Right cardiac atrium (tissue), 5 donors: ENCODE measurements at regions not wholly inside any gene's neighbourhood (a gene's known extent, or its start where the extent isn't known, plus 50 kb on each side); places are given as distances from the start of the nearest gene placed in this dataset.

Experiments used
- ATAC-seq, 2 donors: fragments of 200-7000 bp; cut with Tn5 transposase; one replicate each; pipeline versions ENCODE4 v1.8.0 to v1.9.1; 2020; ENCODE audit warnings: moderate library complexity in 2 of 2, mild to moderate bottlenecking in 1 of 2
- DNase-seq, 3 donors: peaks; one replicate each; pipeline ENCODE4 v3.0.0-alpha.2; 2020
- H3K27ac ChIP-seq: one replicate; pipeline ENCODE4 v1.5.1; 2013; ENCODE audit warnings: mild to moderate bottlenecking, low read length, control low read depth, moderate library complexity
- H3K27me3 ChIP-seq: one replicate; pipeline ENCODE4 v1.6.1; 2013; ENCODE audit not compliant: control insufficient read depth, insufficient read depth
- H3K4me1 ChIP-seq: one replicate; pipeline ENCODE4 v1.6.1; 2013; ENCODE audit warnings: low read length; ENCODE audit not compliant: control insufficient read depth, insufficient read depth
- H3K4me3 ChIP-seq: one replicate; pipeline ENCODE4 v1.5.1; 2013; ENCODE audit warnings: low read length, control low read depth
- H3K9me3 ChIP-seq: one replicate; pipeline ENCODE4 v1.6.1; 2013; ENCODE audit warnings: low read length; ENCODE audit not compliant: control insufficient read depth
- WGBS: extraction: QIAGEN DNeasy Blood & Tissue Kit; methylation state at CpG from one replicate; pipeline ENCODE4 v1.1.7; 2013; 5-methylcytosine and 5-hydroxymethylcytosine counted together
- intact Hi-C, 4 donors: fragments of 100-400 bp; cut with DNase I; formaldehyde crosslinking; loops; one replicate each; pipeline versions ENCODE4 v1.11.0 to v1.14.0; 2022 to 2023
- donor health status: healthy with polysubstance abuse.
- donor health status: DM: no; HTN: yes; CAD: no.
- donor health status: DM: no; HTN: no; CAD: no.
- donor health status: DM: no; HTN: yes; CAD: no; lungs with severe emphysema.
- donor health status: DM: yes; HTN: yes; CAD: no.

- intact Hi-C loops: no loop called here
- Histone ChIP-seq H3K4me3 (no peak overlapping the region), H3K27me3 (no peaks in the 10 kb centered on the region), H3K4me1 (no peaks in the 10 kb centered on the region), H3K9me3 (no peaks in the 10 kb centered on the region), H3K27ac (no peak overlapping the region)
- WGBS: 71% methylated on average over 3 of the region's 3 CpGs
- DNase-seq (no peak), ATAC-seq (no peak)
These were observed 762.4 kb upstream of the FRG1 start for GRCh38 chr4:189178125-189178746.

DNA sequence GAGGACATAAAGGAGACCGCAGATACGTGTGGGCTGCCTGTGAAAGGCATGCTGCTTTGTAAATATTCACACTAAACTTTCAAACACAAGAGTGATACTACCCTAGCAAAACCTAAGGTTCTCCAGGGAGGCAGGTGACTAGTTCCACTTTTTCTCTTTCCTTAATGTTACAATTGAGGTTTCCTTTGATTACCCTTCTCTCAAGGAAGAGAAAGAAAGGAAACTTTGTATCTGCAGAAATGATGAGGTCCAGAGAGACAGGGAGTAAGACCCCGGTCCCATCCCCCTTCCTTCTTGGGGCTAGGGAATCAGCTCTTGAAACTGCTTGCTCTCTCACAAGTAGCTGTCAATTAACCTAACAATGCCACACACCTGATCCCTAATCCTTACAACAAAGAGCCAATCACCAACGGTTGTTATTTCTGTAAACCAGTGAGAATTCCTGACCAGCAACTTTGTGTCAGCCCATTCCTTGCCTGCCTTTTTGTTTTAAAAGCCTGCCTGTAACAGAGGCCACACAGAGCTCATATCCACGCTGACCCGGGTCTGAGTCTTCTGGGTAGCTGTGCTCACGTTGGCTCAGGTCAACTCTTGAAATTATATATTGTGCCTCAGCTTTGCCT, 754.8 kb upstream of the FRG1 start:
- no peaks in the 10 kb centered on the region for H3K27me3 ChIP-seq
- H3K4me3 ChIP-seq: no peak overlapping the region
- DNase-seq (no peak), ATAC-seq (no peak)
- H3K27ac ChIP-seq: no peak overlapping the region
- no peaks in the 10 kb centered on the region for H3K4me1 ChIP-seq
- 38% methylated on average over 7 of the region's 7 CpGs for WGBS
- H3K9me3 ChIP-seq: no peaks in the 10 kb centered on the region
- intact Hi-C loops: no loop called here

DNA sequence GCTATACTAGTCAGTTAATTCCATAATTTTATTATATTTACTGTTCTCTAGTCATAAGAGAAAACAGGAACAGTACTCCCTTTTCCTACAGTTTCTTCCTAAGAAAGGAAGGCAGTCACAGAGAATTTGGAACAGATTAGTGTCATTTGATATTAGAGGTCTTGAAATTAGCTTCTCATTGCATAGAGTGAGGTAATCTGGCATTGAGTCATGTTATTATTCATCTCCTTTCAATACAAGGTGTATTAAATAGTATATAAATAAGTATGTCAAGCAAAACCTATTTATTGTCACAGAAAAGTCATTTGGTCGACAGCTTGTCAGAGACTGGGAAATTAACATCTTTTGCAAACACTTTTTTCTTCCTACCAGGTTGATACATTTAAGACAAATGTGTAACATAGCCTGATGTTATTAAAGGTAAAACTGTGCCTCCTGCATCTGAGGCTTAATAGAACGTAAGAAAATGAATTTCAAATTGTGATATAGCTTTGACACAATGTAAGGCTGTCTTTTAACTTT, 753.1 kb upstream of the FRG1 start:
- ATAC-seq (no peak), DNase-seq (no peak)
- Histone ChIP-seq H3K27me3 (no peaks in the 10 kb centered on the region), H3K27ac (no peak overlapping the region), H3K4me3 (no peak overlapping the region), H3K4me1 (no peaks in the 10 kb centered on the region), H3K9me3 (no peaks in the 10 kb centered on the region)
- intact Hi-C loops: no loop called here
- 55% methylated on average over 2 of the region's 2 CpGs for WGBS

DNA sequence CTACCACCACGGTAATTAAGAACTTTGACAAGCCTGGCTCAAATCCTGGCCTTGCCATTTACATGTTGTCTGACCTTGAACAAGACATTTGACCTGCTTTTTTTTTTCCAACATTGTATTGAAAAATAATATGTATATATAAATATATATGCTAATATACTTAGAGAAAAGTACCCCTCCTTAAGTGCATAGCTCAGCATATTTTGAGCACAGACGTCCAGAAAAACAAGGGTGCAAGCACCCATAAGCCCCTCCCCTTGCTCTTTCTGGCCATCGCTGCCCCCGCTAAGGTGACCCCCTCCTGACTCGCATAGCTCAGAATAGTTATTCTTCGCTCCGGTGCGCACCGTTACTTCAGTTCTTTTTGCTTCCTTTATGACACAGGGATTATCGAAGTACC, 742.0 kb upstream of the FRG1 start:
- 94% methylated on average over 10 of the region's 10 CpGs for WGBS
- H3K4me3 ChIP-seq: no peak overlapping the region
- H3K27me3 ChIP-seq: no peaks in the 10 kb centered on the region
- H3K4me1 ChIP-seq: no peaks in the 10 kb centered on the region
- ATAC-seq (no peak), DNase-seq (no peak)
- H3K27ac ChIP-seq: no peak overlapping the region
- intact Hi-C loops: no loop called here
- no peaks in the 10 kb centered on the region for H3K9me3 ChIP-seq

- Histone ChIP-seq H3K9me3 (no peaks in the 10 kb centered on the region), H3K4me1 (no peaks in the 10 kb centered on the region), H3K27ac (no peak overlapping the region), H3K27me3 (no peaks in the 10 kb centered on the region), H3K4me3 (no peak overlapping the region)
- 82% methylated on average over 7 of the region's 7 CpGs for WGBS
- ATAC-seq: no peak
- intact Hi-C loops: no loop called here
- no peak for DNase-seq
These were observed 740.3 kb upstream of the FRG1 start for GRCh38 chr4:189200353-189200752.

GRCh38 chr4:189202182-189202868, 738.3 kb upstream of the FRG1 start:
- Histone ChIP-seq H3K27me3 (no peaks in the 10 kb centered on the region), H3K4me1 (no peaks in the 10 kb centered on the region), H3K4me3 (no peak overlapping the region), H3K27ac (no peak overlapping the region), H3K9me3 (no peaks in the 10 kb centered on the region)
- ATAC-seq (peak; percentile 38 to 61), DNase-seq (peak; percentile 72 to 90 (median 78))
- intact Hi-C loops: no loop called here
- WGBS: 10% methylated on average over 16 of the region's 16 CpGs

DNA sequence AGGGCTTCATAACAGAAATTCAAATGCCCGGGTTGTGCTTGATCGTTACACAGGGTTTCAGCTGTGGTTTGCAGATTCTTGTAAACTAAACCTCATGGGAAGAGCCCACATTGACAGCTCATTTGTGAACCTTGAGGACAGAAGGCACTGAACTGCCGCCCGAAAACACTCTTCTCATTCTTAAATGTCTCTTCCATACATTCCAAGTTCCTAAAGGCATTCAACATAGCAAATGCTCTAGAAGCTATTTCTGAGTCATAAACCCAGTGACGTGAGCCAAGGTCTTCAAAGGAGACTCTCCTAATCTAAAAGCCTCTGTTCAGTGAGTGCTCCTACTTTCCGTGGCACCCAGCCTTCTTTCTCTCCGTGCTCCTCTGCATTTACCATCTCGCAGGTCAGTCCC, 737.8 kb upstream of the FRG1 start:
- no peak for ATAC-seq
- no peak overlapping the region for H3K4me3 ChIP-seq
- WGBS: 35% methylated on average over 8 of the region's 8 CpGs

GRCh38 chr4:189204616-189205015, 736.1 kb upstream of the FRG1 start:
- Histone ChIP-seq H3K27ac (no peak overlapping the region), H3K27me3 (no peaks in the 10 kb centered on the region), H3K4me1 (no peaks in the 10 kb centered on the region), H3K4me3 (no peak overlapping the region), H3K9me3 (no peaks in the 10 kb centered on the region)
- DNase-seq (no peak), ATAC-seq (no peak)
- intact Hi-C loops: no loop called here
- 68% methylated on average over 8 of the region's 8 CpGs for WGBS

More for the DNA sequence above, 737.8 kb upstream of the FRG1 start:
- no peaks in the 10 kb centered on the region for H3K27me3 ChIP-seq
- no peaks in the 10 kb centered on the region for H3K9me3 ChIP-seq
- no peak for DNase-seq
- H3K27ac ChIP-seq: no peak overlapping the region
- no peaks in the 10 kb centered on the region for H3K4me1 ChIP-seq
- intact Hi-C loops: no loop called here

GRCh38 chr4:189206953-189207352, 733.7 kb upstream of the FRG1 start:
- Histone ChIP-seq H3K27ac (no peak overlapping the region), H3K27me3 (no peaks in the 10 kb centered on the region), H3K4me1 (no peaks in the 10 kb centered on the region), H3K9me3 (no peaks in the 10 kb centered on the region), H3K4me3 (no peak overlapping the region)
- DNase-seq: peak in 2 of 3 donors; percentile 14 to 46
- intact Hi-C loops: no loop called here
- no peak for ATAC-seq
- WGBS: 20% methylated on average over 10 of the region's 10 CpGs

GRCh38 chr4:189207872-189208271, 732.8 kb upstream of the FRG1 start:
- H3K9me3 ChIP-seq: no peaks in the 10 kb centered on the region
- H3K27ac ChIP-seq: no peak overlapping the region
- H3K4me1 ChIP-seq: no peaks in the 10 kb centered on the region
- WGBS: 87% methylated on average over 5 of the region's 5 CpGs
- DNase-seq (no peak), ATAC-seq (no peak)
- no peaks in the 10 kb centered on the region for H3K27me3 ChIP-seq
- intact Hi-C loops: no loop called here
- no peak overlapping the region for H3K4me3 ChIP-seq

DNA sequence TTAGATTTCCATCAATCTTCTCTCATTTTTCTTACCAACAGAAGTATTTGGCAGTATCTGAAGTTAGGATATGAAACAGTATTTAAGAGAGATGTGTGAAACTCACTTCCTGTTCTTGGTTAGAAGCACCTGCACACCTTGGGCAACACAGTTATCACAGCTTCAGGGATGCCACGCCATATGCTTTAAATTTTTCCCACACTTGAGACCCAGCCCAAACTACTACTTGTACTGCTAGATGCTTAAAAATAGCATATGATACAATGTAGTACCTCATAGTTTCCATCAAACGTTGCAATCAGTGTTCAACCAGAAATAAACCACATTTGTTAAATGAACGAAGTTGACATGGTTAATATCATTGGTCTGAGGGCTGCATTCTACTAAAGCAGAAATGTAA, 725.1 kb upstream of the FRG1 start:
- intact Hi-C loops: no loop called here
- H3K4me1 ChIP-seq: no peaks in the 10 kb centered on the region
- WGBS: 55% methylated on average over 3 of the region's 3 CpGs
- H3K27me3 ChIP-seq: no peaks in the 10 kb centered on the region
- no peak overlapping the region for H3K4me3 ChIP-seq
- no peak for ATAC-seq
- H3K27ac ChIP-seq: no peak overlapping the region
- no peak for DNase-seq
- H3K9me3 ChIP-seq: no peaks in the 10 kb centered on the region
